Tibial artery (tissue), 4 donors: ENCODE measurements at regions not wholly inside any gene's neighbourhood (a gene's known extent, or its start where the extent isn't known, plus 50 kb on each side); places are given as distances from the start of the nearest gene placed in this dataset.

Source experiments
- DNase-seq, 2 donors: peaks; one replicate each; pipeline ENCODE4 v3.0.0-alpha.2; 2019
- H3K27ac ChIP-seq, 2 donors: fragments of 200-600 bp; sonication (generic) in 1 of 2; 1 replicate in 1 of 2; 2 replicates in 1 of 2; pipeline ENCODE4 v1.5.1; 2018 to 2019; ENCODE audit warnings: mild to moderate bottlenecking in 1 of 2
- H3K27me3 ChIP-seq, 2 donors: fragments of 200-600 bp; sonication (generic) in 1 of 2; one replicate each; pipeline versions ENCODE4 v1.5.1 to v1.6.0; 2016 to 2019
- H3K36me3 ChIP-seq, 3 donors: fragments of 200-600 bp; sonication (generic) in 2 of 3; one replicate each; pipeline ENCODE4 v1.5.1; 2016 to 2019; ENCODE audit warnings: mild to moderate bottlenecking in 2 of 3
- H3K4me1 ChIP-seq, 4 donors: fragments of 200-600 bp; sonication (generic) in 2 of 4; 1 replicate in 3 of 4; 2 replicates in 1 of 4; pipeline ENCODE4 v1.5.1; 2016 to 2019
- H3K4me3 ChIP-seq, 2 donors: fragments of 200-600 bp; sonication (generic) in 1 of 2; 1 replicate in 1 of 2; 2 replicates in 1 of 2; pipeline ENCODE4 v1.5.1; 2018 to 2019; ENCODE audit warnings: mild to moderate bottlenecking in 2 of 2
- H3K9me3 ChIP-seq, 3 donors: fragments of 200-600 bp; sonication (generic) in 1 of 3; one replicate each; pipeline ENCODE4 v1.5.1; 2016 to 2019
- intact Hi-C: fragments of 100-400 bp; cut with DNase I; formaldehyde crosslinking; loops from one replicate; pipeline ENCODE4 v1.15.0; 2023; ENCODE audit warnings: low total_unique reads
- TF ChIP-seq, protein P1 (sequence below), 2 experiments: fragments of 200-600 bp in 1 of 2; fragments of 450-650 bp in 1 of 2; IDR thresholded peaks; one replicate each; pipeline ENCODE4 v1.5.1; 2017 to 2019; ENCODE audit warnings: antibody characterized with exemption in 2 of 2, mild to moderate bottlenecking in 1 of 2, moderate library complexity in 1 of 2

DNA sequence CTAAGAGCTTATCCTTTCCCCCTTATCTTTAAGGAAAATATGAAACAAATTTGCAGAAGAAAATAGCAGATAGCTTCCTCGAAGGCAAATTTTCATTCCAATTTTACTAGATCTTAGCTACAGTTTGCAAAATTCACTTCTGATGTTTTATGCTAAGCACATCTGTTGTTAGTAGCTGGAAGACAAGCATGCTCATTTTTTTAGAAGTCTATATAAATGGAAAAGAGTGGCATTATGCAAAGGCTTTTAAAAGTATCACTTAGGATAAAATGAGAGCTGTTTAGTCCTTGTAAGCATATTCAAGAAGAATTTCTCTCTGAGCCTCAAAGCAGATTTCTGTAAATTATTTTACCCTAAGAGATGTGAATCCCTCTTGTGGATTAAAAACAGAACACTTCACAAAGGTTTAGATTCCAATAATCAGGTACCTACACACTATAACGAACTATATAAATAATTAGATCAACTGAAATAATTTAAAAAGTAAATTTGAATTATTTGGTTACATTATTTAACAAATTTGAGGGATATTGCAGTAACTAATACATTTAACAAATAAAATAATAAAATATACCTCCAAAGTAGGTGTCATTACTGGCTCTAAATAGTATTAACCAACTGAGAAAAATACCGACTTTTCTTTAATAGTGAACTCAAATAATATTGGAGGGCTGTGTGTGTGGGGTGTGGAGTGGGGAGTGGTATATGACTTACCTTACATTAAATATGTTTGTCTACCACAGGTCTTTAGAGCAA lies 307.1 kb downstream of the SEMA3D start:
- no peak for DNase-seq

DNA sequence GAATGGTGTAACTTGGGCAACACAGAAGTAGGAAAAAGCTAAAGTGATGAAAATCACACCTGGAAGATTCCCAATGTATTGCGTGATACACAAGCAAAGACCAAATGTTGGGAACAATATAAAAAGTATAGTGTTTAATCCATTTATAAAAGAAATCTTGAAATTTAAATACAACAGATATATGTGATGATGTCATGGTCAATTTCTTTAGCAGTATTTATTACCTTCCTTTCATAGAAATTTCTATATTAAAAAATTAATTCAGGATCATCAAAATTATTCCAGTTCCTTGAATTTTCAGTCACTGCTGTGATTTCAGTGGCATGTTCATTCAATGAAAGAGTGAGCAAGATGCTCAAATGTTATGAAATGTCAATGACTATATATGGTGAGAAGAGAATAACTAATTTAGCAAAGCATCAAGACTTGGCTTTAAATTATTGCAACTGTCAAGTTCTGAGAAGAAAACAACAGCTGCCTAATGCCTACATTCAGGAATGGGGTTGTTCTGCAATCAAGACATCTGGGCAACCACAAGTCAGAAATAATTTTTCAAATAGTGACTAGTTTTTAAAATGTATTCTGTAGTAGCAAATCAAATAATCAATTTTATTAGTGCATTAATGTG lies 308.8 kb downstream of the SEMA3D start:
- Histone ChIP-seq H3K36me3 (no peaks in the 10 kb centered on the region), H3K4me3 (no peak overlapping the region), H3K9me3 (no peaks in the 10 kb centered on the region), H3K27me3 (no peaks in the 10 kb centered on the region), H3K4me1 (no peaks in the 10 kb centered on the region), H3K27ac (no peak overlapping the region)
- intact Hi-C loops: no loop called here
- TF ChIP-seq, protein P1, sequence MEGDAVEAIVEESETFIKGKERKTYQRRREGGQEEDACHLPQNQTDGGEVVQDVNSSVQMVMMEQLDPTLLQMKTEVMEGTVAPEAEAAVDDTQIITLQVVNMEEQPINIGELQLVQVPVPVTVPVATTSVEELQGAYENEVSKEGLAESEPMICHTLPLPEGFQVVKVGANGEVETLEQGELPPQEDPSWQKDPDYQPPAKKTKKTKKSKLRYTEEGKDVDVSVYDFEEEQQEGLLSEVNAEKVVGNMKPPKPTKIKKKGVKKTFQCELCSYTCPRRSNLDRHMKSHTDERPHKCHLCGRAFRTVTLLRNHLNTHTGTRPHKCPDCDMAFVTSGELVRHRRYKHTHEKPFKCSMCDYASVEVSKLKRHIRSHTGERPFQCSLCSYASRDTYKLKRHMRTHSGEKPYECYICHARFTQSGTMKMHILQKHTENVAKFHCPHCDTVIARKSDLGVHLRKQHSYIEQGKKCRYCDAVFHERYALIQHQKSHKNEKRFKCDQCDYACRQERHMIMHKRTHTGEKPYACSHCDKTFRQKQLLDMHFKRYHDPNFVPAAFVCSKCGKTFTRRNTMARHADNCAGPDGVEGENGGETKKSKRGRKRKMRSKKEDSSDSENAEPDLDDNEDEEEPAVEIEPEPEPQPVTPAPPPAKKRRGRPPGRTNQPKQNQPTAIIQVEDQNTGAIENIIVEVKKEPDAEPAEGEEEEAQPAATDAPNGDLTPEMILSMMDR (IDR thresholded peaks at IDR 0.05): no peak
- no peak for DNase-seq

More for the DNA sequence above, 307.1 kb downstream of the SEMA3D start:
- H3K36me3 ChIP-seq: no peaks in the 10 kb centered on the region
- TF ChIP-seq, protein P1 (IDR thresholded peaks at IDR 0.05): no peak
- no peak overlapping the region for H3K4me3 ChIP-seq
- H3K4me1 ChIP-seq: no peaks in the 10 kb centered on the region
- intact Hi-C loops: no loop called here
- H3K9me3 ChIP-seq: no peaks in the 10 kb centered on the region
- H3K27me3 ChIP-seq: no peaks in the 10 kb centered on the region
- H3K27ac ChIP-seq: no peak overlapping the region

DNA sequence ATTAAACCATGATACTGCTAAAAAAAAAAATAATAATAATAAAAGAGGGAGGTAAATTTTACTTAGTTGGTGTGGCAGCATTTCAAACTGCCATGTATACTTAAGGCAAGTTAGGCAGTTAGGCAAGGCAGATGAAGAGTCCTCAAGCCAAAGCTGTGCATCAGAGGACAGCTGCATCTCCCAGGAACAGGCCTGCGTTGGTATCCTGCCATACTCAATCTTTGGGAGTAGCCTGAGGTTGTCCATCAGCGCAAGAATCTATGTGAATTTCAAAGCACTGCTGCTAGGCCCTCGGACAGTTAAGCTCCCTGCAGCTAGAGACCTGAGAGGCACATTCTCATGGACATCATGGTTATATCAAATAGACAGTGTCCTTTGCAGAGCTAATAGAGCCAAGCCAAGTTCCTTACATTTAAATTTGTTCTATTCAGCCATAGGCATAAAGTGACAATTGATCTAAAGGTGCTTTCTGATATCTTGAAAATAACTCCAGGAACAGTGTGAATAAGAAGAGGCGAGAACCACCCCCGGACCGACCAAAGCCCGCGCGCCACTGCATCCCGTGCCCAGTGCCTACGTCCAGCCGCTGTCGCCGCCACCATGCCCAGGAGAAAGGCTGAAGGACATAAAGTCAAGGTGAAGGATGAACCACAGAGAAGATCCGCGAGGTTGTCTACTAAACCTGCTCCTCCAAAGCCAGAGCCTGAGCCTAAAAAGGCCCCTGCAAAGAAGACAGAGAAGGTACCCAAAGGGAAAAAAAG lies 310.6 kb downstream of the SEMA3D start:
- intact Hi-C loops: no loop called here
- no peak for DNase-seq
- H3K27me3 ChIP-seq: no peaks in the 10 kb centered on the region
- no peaks in the 10 kb centered on the region for H3K36me3 ChIP-seq
- H3K27ac ChIP-seq: no peak overlapping the region
- H3K4me3 ChIP-seq: no peak overlapping the region
- no peaks in the 10 kb centered on the region for H3K4me1 ChIP-seq
- TF ChIP-seq, protein P1 (IDR thresholded peaks at IDR 0.05): no peak
- H3K9me3 ChIP-seq: no peaks in the 10 kb centered on the region

DNA sequence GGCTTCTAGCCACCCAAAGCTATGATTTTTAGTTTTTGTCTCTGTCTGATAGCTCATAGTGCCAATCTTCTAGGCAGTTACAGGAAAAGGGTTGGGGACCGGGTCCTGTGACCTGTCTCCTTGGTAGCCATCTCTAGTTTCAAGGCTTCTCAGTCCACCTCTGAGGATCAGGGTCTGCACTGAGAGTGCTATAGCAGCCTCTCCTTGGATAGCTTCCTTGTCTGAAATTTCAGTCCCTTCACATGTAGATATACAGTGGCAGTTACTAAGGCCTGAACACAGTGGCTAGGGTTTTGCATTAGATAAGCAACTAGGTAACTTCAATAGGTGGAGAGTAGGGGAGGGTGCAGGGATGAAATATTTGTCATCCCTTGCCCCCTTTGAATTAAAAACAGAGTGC lies 321.3 kb downstream of the SEMA3D start:
- Histone ChIP-seq H3K9me3 (no peaks in the 10 kb centered on the region), H3K4me3 (no peak overlapping the region), H3K36me3 (no peaks in the 10 kb centered on the region), H3K27me3 (no peaks in the 10 kb centered on the region), H3K4me1 (no peaks in the 10 kb centered on the region), H3K27ac (no peak overlapping the region)
- intact Hi-C loops: no loop called here
- DNase-seq: no peak
- TF ChIP-seq, protein P1 (IDR thresholded peaks at IDR 0.05): no peak

DNA sequence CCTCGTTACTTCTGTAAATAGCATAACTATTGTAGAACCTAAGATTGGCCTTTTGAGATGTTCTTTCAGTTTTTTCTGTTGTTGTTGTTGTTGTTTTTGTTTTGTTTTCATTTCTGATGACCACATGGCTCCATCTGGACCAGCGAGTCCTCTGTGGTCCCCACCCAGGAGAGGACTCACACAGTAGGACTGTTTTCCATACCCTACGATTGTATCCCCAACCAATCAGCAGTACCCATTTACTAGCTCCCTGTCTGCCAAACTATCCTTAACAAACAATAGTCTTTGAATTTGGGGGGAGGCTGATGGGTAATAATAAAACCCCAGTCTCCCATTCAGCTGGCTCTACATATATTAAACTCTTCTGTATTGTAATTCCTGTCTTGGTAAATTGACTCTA lies 329.5 kb downstream of the SEMA3D start:
- intact Hi-C loops: no loop called here
- Histone ChIP-seq H3K4me1 (no peaks in the 10 kb centered on the region), H3K27ac (no peak overlapping the region), H3K4me3 (no peak overlapping the region), H3K27me3 (no peaks in the 10 kb centered on the region), H3K9me3 (no peaks in the 10 kb centered on the region), H3K36me3 (no peaks in the 10 kb centered on the region)
- no peak for DNase-seq
- TF ChIP-seq, protein P1 (IDR thresholded peaks at IDR 0.05): no peak
